ENCODE measurements at regions not wholly inside any gene's neighbourhood (a gene's known extent, or its start where the extent isn't known, plus 50 kb on each side); places are given as distances from the start of the nearest gene placed in this dataset.
A peak's percentile ranks its signal among the peaks of the same experiment; 100 is the strongest.

GRCh38 chr10:124342821-124343170 lies 75.9 kb downstream of the OAT start:
- Histone ChIP-seq H3K36me3 (no peaks in the 10 kb centered on the region), H3K27me3 (peaks cover 4% of the 10 kb centered on the region), H3K27ac (no peak overlapping the region), H3K4me3 (no peak overlapping the region), H3K4me1 (peaks cover 27% of the 10 kb centered on the region), H3K9me3 (no peaks in the 10 kb centered on the region)
- no peak for TF ChIP-seq POLR2A (IDR thresholded peaks at IDR 0.05)
- TF ChIP-seq CTCF (IDR thresholded peaks at IDR 0.05), result no peak
- TF ChIP-seq POLR2AphosphoS5 (IDR thresholded peaks at IDR 0.05), result no peak
- no peak for TF ChIP-seq EP300 (IDR thresholded peaks at IDR 0.05)
- 96% methylated on average over 4 of the region's 5 CpGs for WGBS
- peak in 1 of 2 donors; percentile 38 for DNase-seq (ENCODE audit: low spot score in 2 of 2)

GRCh38 chr10:124342136-124342820 lies 76.4 kb downstream of the OAT start:
- H3K27me3 ChIP-seq, result peaks cover 4% of the 10 kb centered on the region
- no peaks in the 10 kb centered on the region for H3K36me3 ChIP-seq
- WGBS, result 97% methylated on average over 12 of the region's 15 CpGs
- no peaks in the 10 kb centered on the region for H3K9me3 ChIP-seq
- H3K27ac ChIP-seq, result no peak overlapping the region
- peaks cover 27% of the 10 kb centered on the region for H3K4me1 ChIP-seq
- TF ChIP-seq POLR2AphosphoS5 (IDR thresholded peaks at IDR 0.05), result no peak
- no peak for TF ChIP-seq EP300 (IDR thresholded peaks at IDR 0.05)
- TF ChIP-seq POLR2A (IDR thresholded peaks at IDR 0.05), result no peak
- no peak for TF ChIP-seq CTCF (IDR thresholded peaks at IDR 0.05)
- peak in 1 of 2 donors; percentile 52 for DNase-seq (ENCODE audit: low spot score in 2 of 2)
- no peak overlapping the region for H3K4me3 ChIP-seq

GRCh38 chr10:124341768-124342135 lies 77.0 kb downstream of the OAT start:
- no peak overlapping the region for H3K4me3 ChIP-seq
- H3K36me3 ChIP-seq, result no peaks in the 10 kb centered on the region
- 86% methylated on average over 3 of the region's 3 CpGs for WGBS
- no peak for DNase-seq (ENCODE audit: low spot score in 2 of 2)
- peaks cover 4% of the 10 kb centered on the region for H3K27me3 ChIP-seq
- TF ChIP-seq POLR2A (IDR thresholded peaks at IDR 0.05), result no peak
- no peak for TF ChIP-seq CTCF (IDR thresholded peaks at IDR 0.05)
- TF ChIP-seq POLR2AphosphoS5 (IDR thresholded peaks at IDR 0.05), result no peak
- no peak for TF ChIP-seq EP300 (IDR thresholded peaks at IDR 0.05)
- peaks cover 27% of the 10 kb centered on the region for H3K4me1 ChIP-seq
- H3K27ac ChIP-seq, result no peak overlapping the region
- no peaks in the 10 kb centered on the region for H3K9me3 ChIP-seq

GRCh38 chr10:124340033-124340760 lies 78.5 kb downstream of the OAT start:
- peaks cover 4% of the 10 kb centered on the region for H3K27me3 ChIP-seq
- H3K36me3 ChIP-seq, result no peaks in the 10 kb centered on the region
- H3K4me3 ChIP-seq, result no peak overlapping the region
- TF ChIP-seq EP300 (IDR thresholded peaks at IDR 0.05), result no peak
- no peak for TF ChIP-seq POLR2A (IDR thresholded peaks at IDR 0.05)
- H3K4me1 ChIP-seq, result peaks cover 27% of the 10 kb centered on the region
- H3K27ac ChIP-seq, result no peak overlapping the region
- DNase-seq (ENCODE audit: low spot score in 2 of 2), result no peak
- WGBS, result 80% methylated on average over 6 of the region's 10 CpGs
- no peaks in the 10 kb centered on the region for H3K9me3 ChIP-seq

GRCh38 chr10:124339119-124340032 lies 79.3 kb downstream of the OAT start:
- Histone ChIP-seq H3K27me3 (peaks cover 4% of the 10 kb centered on the region), H3K27ac (no peak overlapping the region), H3K9me3 (no peaks in the 10 kb centered on the region), H3K4me3 (no peak overlapping the region), H3K36me3 (no peaks in the 10 kb centered on the region), H3K4me1 (peaks cover 27% of the 10 kb centered on the region)
- 78% methylated on average over 12 of the region's 16 CpGs for WGBS
- no peak for DNase-seq (ENCODE audit: low spot score in 2 of 2)
- TF ChIP-seq POLR2AphosphoS5 (IDR thresholded peaks at IDR 0.05) (no peak), CTCF (IDR thresholded peaks at IDR 0.05) (no peak), EP300 (IDR thresholded peaks at IDR 0.05) (no peak), POLR2A (IDR thresholded peaks at IDR 0.05) (no peak)

Data from suprapubic skin (tissue), 4 donors.